ENCODE measurements at regions not wholly inside any gene's neighbourhood (a gene's known extent, or its start where the extent isn't known, plus 50 kb on each side); places are given as distances from the start of the nearest gene placed in this dataset.
A peak's percentile ranks its signal among the peaks of the same experiment; 100 is the strongest.
"Not testable (repeated sequence)": the region's sequence is repeated elsewhere in the genome, so short reads cannot be mapped to it uniquely, and the experiment has no call there.

DNA sequence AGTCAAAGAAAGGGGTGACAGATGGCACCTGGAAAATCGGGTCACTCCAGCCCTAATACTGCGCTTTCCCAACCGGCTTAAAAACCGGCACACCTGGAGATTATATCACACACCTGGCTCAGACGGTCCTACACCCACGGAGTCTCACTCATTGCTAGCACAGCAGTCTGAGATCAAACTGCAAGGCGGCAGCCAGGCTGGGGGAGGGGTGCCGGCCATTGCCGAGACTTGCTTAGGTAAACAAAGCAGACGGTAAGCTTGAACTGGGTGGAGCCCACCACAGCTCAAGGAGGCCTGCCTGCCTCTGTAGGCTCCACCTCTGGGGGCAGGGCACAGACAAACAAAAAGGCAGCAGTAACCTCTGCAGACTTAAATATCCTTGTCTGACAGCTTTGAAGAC, 456.5 kb upstream of the SMARCA2 start:
- WGBS (ENCODE audit: insufficient coverage), result 94% methylated on average over 9 of the region's 10 CpGs

DNA sequence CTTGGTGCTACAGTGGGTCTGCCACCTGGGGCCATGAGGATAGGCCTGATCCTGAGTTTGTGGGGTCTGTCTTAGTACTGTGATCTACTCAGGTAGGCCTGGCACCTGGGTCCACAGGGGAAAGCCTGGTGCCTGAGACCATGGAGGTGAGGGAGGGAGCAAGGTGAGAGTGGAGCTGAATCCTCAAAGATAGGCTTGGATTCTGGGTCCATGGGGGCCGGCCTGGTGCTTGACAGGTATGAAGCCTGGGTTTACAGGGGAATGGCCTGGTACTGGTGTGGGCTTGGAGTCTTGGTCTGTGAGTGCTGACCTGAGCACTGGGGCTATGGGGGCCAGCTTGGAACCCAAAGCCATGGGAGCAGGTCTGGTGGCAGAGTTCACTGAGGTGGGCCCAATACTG, 439.2 kb upstream of the SMARCA2 start:
- 94% methylated on average over 1 of the region's 1 CpG for WGBS (ENCODE audit: insufficient coverage)
- Histone ChIP-seq H3K4me3 (ENCODE audit: low read length) (no peak overlapping the region), H3K4me1 (ENCODE audit: control insufficient read depth, insufficient read depth, low read length) (no peaks in the 10 kb centered on the region), H3K36me3 (ENCODE audit: control insufficient read depth, insufficient read depth, low read length) (no peaks in the 10 kb centered on the region), H3K27ac (ENCODE audit: low read length) (no peak overlapping the region), H3K27me3 (ENCODE audit: control insufficient read depth, insufficient read depth, low read length) (no peaks in the 10 kb centered on the region), H3K9me3 (replicated peaks; ENCODE audit: control insufficient read depth, low read depth, low read length) (peaks cover 6% of the 10 kb centered on the region)
- DNase-seq, result no peak

More for the DNA sequence above, 456.5 kb upstream of the SMARCA2 start:
- not testable (repeated sequence) for H3K27ac ChIP-seq (ENCODE audit: low read length); H3K9me3 ChIP-seq (replicated peaks; ENCODE audit: control insufficient read depth, low read depth, low read length); DNase-seq; H3K36me3 ChIP-seq (ENCODE audit: control insufficient read depth, insufficient read depth, low read length); H3K4me1 ChIP-seq (ENCODE audit: control insufficient read depth, insufficient read depth, low read length); H3K27me3 ChIP-seq (ENCODE audit: control insufficient read depth, insufficient read depth, low read length); H3K4me3 ChIP-seq (ENCODE audit: low read length)

DNA sequence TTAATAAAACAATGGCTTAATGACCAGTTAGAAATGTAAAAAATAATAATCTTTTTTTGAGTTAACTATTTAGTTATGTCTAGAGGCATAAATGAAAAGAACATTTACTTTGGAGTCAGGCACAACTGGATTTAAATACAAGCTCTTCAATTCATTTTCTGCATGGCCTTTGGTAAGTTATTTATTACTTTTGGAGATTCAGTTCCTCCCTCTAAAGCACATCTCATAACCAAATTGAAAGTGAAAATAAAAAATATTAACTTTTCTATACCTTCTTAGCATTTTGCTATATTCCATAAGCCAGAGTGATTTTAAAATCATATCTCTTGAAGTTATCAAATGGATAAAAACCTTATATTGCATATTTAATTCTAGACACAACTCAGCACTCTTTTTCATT, 434.9 kb upstream of the SMARCA2 start:
- no peak for DNase-seq
- Histone ChIP-seq H3K4me3 (ENCODE audit: low read length) (no peak overlapping the region), H3K9me3 (replicated peaks; ENCODE audit: control insufficient read depth, low read depth, low read length) (peaks cover 4% of the 10 kb centered on the region)

DNA sequence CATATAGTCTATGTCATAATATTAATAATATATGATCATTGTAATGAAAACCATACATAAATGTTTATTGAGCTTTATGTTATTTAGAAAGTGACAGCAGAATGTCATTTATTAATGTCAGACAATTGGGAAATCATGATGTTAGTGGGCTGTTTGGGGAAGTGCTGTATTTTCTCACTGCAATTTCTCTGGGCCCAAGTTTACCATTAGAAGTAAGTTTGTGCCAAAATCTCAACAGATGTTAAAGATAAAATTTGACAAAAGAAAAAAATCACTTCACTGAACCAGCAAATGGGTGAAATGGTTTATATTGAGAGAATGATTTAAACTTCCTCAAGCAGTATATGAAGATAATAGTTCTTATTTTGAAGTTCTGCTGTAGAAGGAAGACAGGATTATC, 433.2 kb upstream of the SMARCA2 start:
- H3K4me3 ChIP-seq (ENCODE audit: low read length), result no peak overlapping the region
- no peaks in the 10 kb centered on the region for H3K9me3 ChIP-seq (replicated peaks; ENCODE audit: control insufficient read depth, low read depth, low read length)
- no peaks in the 10 kb centered on the region for H3K27me3 ChIP-seq (ENCODE audit: control insufficient read depth, insufficient read depth, low read length)
- H3K36me3 ChIP-seq (ENCODE audit: control insufficient read depth, insufficient read depth, low read length), result no peaks in the 10 kb centered on the region
- DNase-seq, result no peak
- no peak overlapping the region for H3K27ac ChIP-seq (ENCODE audit: low read length)
- no peaks in the 10 kb centered on the region for H3K4me1 ChIP-seq (ENCODE audit: control insufficient read depth, insufficient read depth, low read length)

More for the DNA sequence above, 434.9 kb upstream of the SMARCA2 start:
- H3K27ac ChIP-seq (ENCODE audit: low read length), result no peak overlapping the region
- no peaks in the 10 kb centered on the region for H3K27me3 ChIP-seq (ENCODE audit: control insufficient read depth, insufficient read depth, low read length)
- no peaks in the 10 kb centered on the region for H3K36me3 ChIP-seq (ENCODE audit: control insufficient read depth, insufficient read depth, low read length)
- H3K4me1 ChIP-seq (ENCODE audit: control insufficient read depth, insufficient read depth, low read length), result no peaks in the 10 kb centered on the region

DNA sequence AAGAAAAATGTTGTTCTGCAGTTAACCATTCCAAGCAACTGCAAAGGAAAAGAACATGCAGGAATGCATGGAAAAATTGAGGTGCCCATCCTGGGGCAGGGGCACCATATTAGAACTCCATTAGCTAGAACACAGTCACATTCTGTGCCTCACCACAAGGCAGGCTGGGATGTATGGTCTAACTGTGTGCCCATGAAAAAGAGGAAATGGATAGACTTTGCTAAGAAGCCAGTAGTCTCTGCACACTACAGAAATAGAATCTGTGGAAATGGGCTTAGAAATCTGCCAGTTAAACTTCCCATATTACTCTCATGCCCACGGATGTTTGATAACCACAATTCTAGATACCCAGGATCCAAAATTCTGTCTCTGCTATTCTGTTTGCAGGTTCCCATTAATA, 423.8 kb upstream of the SMARCA2 start:
- Histone ChIP-seq H3K27ac (ENCODE audit: low read length) (no peak overlapping the region), H3K4me1 (ENCODE audit: control insufficient read depth, insufficient read depth, low read length) (no peaks in the 10 kb centered on the region), H3K27me3 (ENCODE audit: control insufficient read depth, insufficient read depth, low read length) (no peaks in the 10 kb centered on the region), H3K4me3 (ENCODE audit: low read length) (no peak overlapping the region), H3K9me3 (replicated peaks; ENCODE audit: control insufficient read depth, low read depth, low read length) (peaks cover 2% of the 10 kb centered on the region), H3K36me3 (ENCODE audit: control insufficient read depth, insufficient read depth, low read length) (no peaks in the 10 kb centered on the region)
- no peak for DNase-seq
- no CpG with 5 or more reads among the region's 1 CpG for WGBS (ENCODE audit: insufficient coverage)

DNA sequence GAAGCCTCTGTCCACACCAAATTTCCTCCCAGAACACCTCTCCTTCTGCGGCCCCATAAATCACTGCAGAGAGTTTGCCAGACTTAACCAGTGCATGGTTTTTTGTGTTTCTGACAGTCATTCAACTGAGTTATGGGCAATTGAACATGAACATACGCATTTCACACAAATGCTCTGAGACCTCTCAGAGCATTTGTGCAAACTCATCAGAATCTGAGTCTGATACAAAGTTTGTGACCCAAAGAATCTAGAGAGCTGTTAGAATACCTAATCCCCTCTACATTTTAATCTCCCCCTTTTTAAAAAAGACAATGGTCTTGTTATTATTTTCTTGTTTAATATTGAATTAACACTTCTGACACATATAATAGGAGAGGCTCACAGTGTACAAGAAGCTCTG, 416.9 kb upstream of the SMARCA2 start:
- H3K27ac ChIP-seq (ENCODE audit: low read length), result no peak overlapping the region
- no peaks in the 10 kb centered on the region for H3K27me3 ChIP-seq (ENCODE audit: control insufficient read depth, insufficient read depth, low read length)
- H3K4me1 ChIP-seq (ENCODE audit: control insufficient read depth, insufficient read depth, low read length), result peaks cover 7% of the 10 kb centered on the region
- no peak overlapping the region for H3K4me3 ChIP-seq (ENCODE audit: low read length)
- no peak for DNase-seq
- no peaks in the 10 kb centered on the region for H3K36me3 ChIP-seq (ENCODE audit: control insufficient read depth, insufficient read depth, low read length)
- H3K9me3 ChIP-seq (replicated peaks; ENCODE audit: control insufficient read depth, low read depth, low read length), result no peaks in the 10 kb centered on the region
- 82% methylated on average over 2 of the region's 2 CpGs for WGBS (ENCODE audit: insufficient coverage)

DNA sequence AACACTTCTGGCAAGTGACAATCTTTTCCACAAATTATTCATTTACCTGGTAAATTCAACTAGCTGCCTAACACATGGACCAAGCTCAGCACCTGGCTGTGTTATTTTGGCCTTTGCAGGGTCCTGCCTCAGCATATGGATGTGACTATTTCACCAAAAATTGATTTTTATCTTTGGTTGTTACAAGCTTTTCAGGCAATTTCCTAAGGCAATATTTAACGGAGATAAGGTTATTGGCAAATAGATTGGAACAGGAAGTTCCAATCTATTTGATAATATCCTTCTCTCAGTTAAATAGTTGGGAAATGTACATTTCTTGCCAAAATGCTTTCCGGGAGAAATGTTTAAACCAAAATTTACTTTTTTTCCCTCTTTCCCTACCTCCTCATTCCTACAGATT, 415.2 kb upstream of the SMARCA2 start:
- DNase-seq, result no peak
- H3K4me1 ChIP-seq (ENCODE audit: control insufficient read depth, insufficient read depth, low read length), result peaks cover 7% of the 10 kb centered on the region
- no peak overlapping the region for H3K27ac ChIP-seq (ENCODE audit: low read length)
- no CpG with 5 or more reads among the region's 2 CpGs for WGBS (ENCODE audit: insufficient coverage)
- H3K27me3 ChIP-seq (ENCODE audit: control insufficient read depth, insufficient read depth, low read length), result no peaks in the 10 kb centered on the region
- no peaks in the 10 kb centered on the region for H3K36me3 ChIP-seq (ENCODE audit: control insufficient read depth, insufficient read depth, low read length)
- H3K9me3 ChIP-seq (replicated peaks; ENCODE audit: control insufficient read depth, low read depth, low read length), result no peaks in the 10 kb centered on the region
- no peak overlapping the region for H3K4me3 ChIP-seq (ENCODE audit: low read length)

DNA sequence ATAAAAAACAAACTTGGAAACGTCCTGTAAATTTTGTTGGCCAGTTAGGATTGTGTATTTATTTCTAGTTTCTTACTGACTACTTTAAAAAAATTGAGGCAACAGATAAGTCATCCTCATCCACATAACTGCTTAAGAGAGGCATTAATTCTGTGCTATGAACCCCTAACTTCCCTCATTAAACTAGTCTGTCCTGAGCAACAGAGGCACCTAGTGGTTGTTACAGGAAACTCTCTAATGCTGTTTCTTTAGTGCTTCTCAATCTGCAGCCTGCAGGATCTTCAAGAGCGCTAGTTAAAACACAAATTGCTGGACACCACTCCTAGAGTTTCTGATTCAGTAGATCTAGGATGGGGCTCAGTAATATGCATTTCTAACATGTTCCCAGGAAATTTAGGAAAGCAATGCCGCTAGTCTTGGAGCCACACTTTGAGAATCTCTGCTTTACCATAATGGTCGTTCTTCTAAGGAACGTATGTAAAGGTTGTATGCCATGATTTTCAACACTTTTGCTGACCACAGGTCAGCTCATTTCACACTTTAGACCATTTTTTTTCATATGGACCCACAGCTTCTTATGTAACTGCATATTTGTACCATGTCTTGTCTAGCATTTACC, 410.1 kb upstream of the SMARCA2 start:
- Histone ChIP-seq H3K4me1 (ENCODE audit: control insufficient read depth, insufficient read depth, low read length) (peaks cover 18% of the 10 kb centered on the region), H3K36me3 (ENCODE audit: control insufficient read depth, insufficient read depth, low read length) (no peaks in the 10 kb centered on the region), H3K9me3 (replicated peaks; ENCODE audit: control insufficient read depth, low read depth, low read length) (no peaks in the 10 kb centered on the region), H3K27ac (ENCODE audit: low read length) (no peak overlapping the region), H3K27me3 (ENCODE audit: control insufficient read depth, insufficient read depth, low read length) (no peaks in the 10 kb centered on the region), H3K4me3 (ENCODE audit: low read length) (no peak overlapping the region)
- no CpG with 5 or more reads among the region's 5 CpGs for WGBS (ENCODE audit: insufficient coverage)
- peak; percentile 76 for DNase-seq

DNA sequence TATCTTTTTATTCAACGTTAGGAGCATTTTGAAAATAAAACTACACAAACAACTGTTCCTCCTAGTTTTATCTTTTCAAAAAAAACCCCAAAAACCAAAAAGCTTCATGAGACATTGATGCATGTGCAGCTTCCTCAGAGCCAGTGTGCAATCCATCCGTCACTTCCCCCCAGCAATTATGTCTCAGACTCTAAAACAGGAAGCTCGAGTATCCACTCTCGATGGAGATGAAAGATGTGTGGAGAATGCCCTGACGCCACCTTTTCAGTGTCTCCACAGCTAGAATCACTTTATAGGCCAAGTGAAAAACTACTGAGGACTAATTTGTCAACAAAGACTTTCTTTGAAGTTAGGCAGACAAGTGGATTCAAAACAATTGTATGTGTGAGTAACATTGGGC, 408.9 kb upstream of the SMARCA2 start:
- WGBS (ENCODE audit: insufficient coverage), result 83% methylated on average over 1 of the region's 5 CpGs
- Histone ChIP-seq H3K9me3 (replicated peaks; ENCODE audit: control insufficient read depth, low read depth, low read length) (no peaks in the 10 kb centered on the region), H3K4me3 (ENCODE audit: low read length) (no peak overlapping the region), H3K27me3 (ENCODE audit: control insufficient read depth, insufficient read depth, low read length) (no peaks in the 10 kb centered on the region), H3K4me1 (ENCODE audit: control insufficient read depth, insufficient read depth, low read length) (peaks cover 18% of the 10 kb centered on the region), H3K36me3 (ENCODE audit: control insufficient read depth, insufficient read depth, low read length) (no peaks in the 10 kb centered on the region), H3K27ac (ENCODE audit: low read length) (no peak overlapping the region)
- no peak for DNase-seq

DNA sequence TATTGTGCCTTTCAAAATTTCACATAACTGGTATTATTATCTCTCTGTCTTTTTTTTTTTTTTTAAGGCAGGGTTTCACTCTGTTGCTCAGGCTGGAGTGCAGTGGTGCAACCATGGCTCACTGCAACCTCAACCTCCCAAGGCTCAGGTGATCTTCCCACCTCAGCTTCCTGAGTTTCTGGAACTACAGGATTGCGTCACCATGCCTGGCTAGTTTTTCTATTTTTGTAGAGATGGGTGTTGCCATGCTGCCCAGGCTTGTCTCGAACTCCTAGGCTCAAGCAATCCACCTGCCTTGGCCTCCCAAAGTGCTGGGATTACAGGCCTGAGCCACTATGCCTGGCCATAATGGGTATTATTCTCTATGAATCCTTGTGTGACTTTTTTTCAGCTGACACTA, 402.3 kb upstream of the SMARCA2 start:
- H3K4me3 ChIP-seq (ENCODE audit: low read length), result no peak overlapping the region
- no peak overlapping the region for H3K27ac ChIP-seq (ENCODE audit: low read length)
- WGBS (ENCODE audit: insufficient coverage), result 100% methylated on average over 2 of the region's 2 CpGs
- no peaks in the 10 kb centered on the region for H3K27me3 ChIP-seq (ENCODE audit: control insufficient read depth, insufficient read depth, low read length)
- peaks cover 5% of the 10 kb centered on the region for H3K9me3 ChIP-seq (replicated peaks; ENCODE audit: control insufficient read depth, low read depth, low read length)
- DNase-seq, result no peak
- no peaks in the 10 kb centered on the region for H3K36me3 ChIP-seq (ENCODE audit: control insufficient read depth, insufficient read depth, low read length)
- peaks cover 6% of the 10 kb centered on the region for H3K4me1 ChIP-seq (ENCODE audit: control insufficient read depth, insufficient read depth, low read length)

DNA sequence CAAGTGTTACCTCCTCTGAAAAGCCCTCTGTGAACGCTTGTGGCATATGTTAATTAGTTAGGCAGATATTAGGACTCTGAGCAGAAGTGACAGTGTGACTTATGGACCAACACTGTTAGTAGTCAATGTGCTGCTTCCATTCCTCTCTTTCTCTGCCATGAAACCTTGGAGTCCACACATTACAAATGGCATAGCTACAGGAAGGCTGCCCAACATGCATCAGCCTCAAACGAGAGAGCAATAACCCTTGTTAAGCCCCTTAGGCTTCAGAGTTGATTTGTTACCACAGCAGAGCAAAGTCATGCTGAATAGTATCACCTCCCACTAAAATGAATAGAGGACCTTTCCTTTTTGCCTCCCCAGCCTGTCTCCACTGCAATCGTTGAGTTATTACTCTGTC, 397.7 kb upstream of the SMARCA2 start:
- peaks cover 2% of the 10 kb centered on the region for H3K4me1 ChIP-seq (ENCODE audit: control insufficient read depth, insufficient read depth, low read length)
- no peak for DNase-seq
- no peak overlapping the region for H3K27ac ChIP-seq (ENCODE audit: low read length)
- no peak overlapping the region for H3K4me3 ChIP-seq (ENCODE audit: low read length)
- H3K9me3 ChIP-seq (replicated peaks; ENCODE audit: control insufficient read depth, low read depth, low read length), result peaks cover 5% of the 10 kb centered on the region
- 57% methylated on average over 1 of the region's 3 CpGs for WGBS (ENCODE audit: insufficient coverage)
- H3K27me3 ChIP-seq (ENCODE audit: control insufficient read depth, insufficient read depth, low read length), result no peaks in the 10 kb centered on the region
- H3K36me3 ChIP-seq (ENCODE audit: control insufficient read depth, insufficient read depth, low read length), result no peaks in the 10 kb centered on the region
